NCI-H146 treated with DMSO at 0.1 percent for 48 hours (cell line): ENCODE measurements at regions not wholly inside any gene's neighbourhood (a gene's known extent, or its start where the extent isn't known, plus 50 kb on each side); places are given as distances from the start of the nearest gene placed in this dataset.

ENCODE experiments used
- DNase-seq: peaks from one replicate; lab custom pipeline; 2025; ENCODE audit not compliant: unreplicated experiment; lab: John Stamatoyannopoulos, UW

- DNase-seq, result no peak
Observed at GRCh38 chr14:34246206-34246605, 215.8 kb downstream of the SPTSSA start.

- DNase-seq, result no peak
Observed at GRCh38 chr14:34243401-34243800, 218.6 kb downstream of the SPTSSA start.

- DNase-seq, result no peak
Observed at GRCh38 chr14:34243001-34243400, 219.0 kb downstream of the SPTSSA start.

- no peak for DNase-seq
Observed at GRCh38 chr14:34241185-34241711, 220.8 kb downstream of the SPTSSA start.

GRCh38 chr14:34238610-34239009 is 223.4 kb downstream of the SPTSSA start:
- no peak for DNase-seq

- DNase-seq, result no peak
Observed at GRCh38 chr14:34237677-34238076, 224.4 kb downstream of the SPTSSA start.

- DNase-seq, result no peak
Observed at GRCh38 chr14:34237081-34237480, 225.0 kb downstream of the SPTSSA start.

- DNase-seq, result no peak
Observed at GRCh38 chr14:34235643-34236300, 226.3 kb downstream of the SPTSSA start.

GRCh38 chr14:34234258-34234657 is 227.8 kb downstream of the SPTSSA start:
- no peak for DNase-seq

- DNase-seq, result no peak
Observed at GRCh38 chr14:34233619-34234018, 228.4 kb downstream of the SPTSSA start.

GRCh38 chr14:34232790-34233189 is 229.2 kb downstream of the SPTSSA start:
- DNase-seq, result no peak

GRCh38 chr14:34231626-34232025 is 230.4 kb downstream of the SPTSSA start:
- DNase-seq, result no peak

- no peak for DNase-seq
Observed at GRCh38 chr14:34229140-34229539, 232.9 kb downstream of the SPTSSA start.

GRCh38 chr14:34228650-34228976 is 233.4 kb downstream of the SPTSSA start:
- DNase-seq, result no peak

GRCh38 chr14:34227834-34228649 is 234.0 kb downstream of the SPTSSA start:
- DNase-seq, result no peak

- DNase-seq, result no peak
Observed at GRCh38 chr14:34224221-34224620, 237.8 kb downstream of the SPTSSA start.

GRCh38 chr14:34223373-34224148 is 238.5 kb downstream of the SPTSSA start:
- DNase-seq, result no peak

GRCh38 chr14:34222867-34223266 is 239.2 kb downstream of the SPTSSA start:
- no peak for DNase-seq

GRCh38 chr14:34222122-34222521 is 239.9 kb downstream of the SPTSSA start:
- no peak for DNase-seq

GRCh38 chr14:34220921-34221320 is 241.1 kb downstream of the SPTSSA start:
- no peak for DNase-seq

- DNase-seq, result no peak
Observed at GRCh38 chr14:34220378-34220706, 241.7 kb downstream of the SPTSSA start.
